ENCODE measurements at regions not wholly inside any gene's neighbourhood (a gene's known extent, or its start where the extent isn't known, plus 50 kb on each side); places are given as distances from the start of the nearest gene placed in this dataset.
"Not testable (repeated sequence)": the region's sequence is repeated elsewhere in the genome, so short reads cannot be mapped to it uniquely, and the experiment has no call there.

- no peak overlapping the region for H3K4me3 ChIP-seq
Observed at GRCh38 chr13:56735537-56735942, 405.2 kb upstream of the PRR20A start.

DNA sequence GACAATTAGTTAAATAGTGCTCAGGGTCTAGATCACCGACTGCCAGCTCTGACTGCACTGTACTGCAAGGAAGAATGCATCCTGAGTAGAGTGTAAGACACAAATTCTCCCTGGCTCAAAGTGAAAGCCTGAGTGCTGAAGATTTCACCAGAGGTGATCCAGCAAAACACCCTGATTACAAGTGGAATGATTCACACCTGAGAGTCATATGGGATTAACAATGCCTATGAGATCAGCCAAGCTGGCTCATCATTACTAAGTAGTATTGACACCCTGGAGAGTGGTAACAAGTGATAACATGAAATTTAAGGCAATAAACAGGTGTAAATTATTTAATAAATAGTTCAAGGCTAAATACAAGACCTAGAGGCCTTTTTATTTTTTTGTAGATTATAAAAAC, 403.8 kb upstream of the PRR20A start:
- DNase-seq, result no peak
- no peaks in the 10 kb centered on the region for H3K4me1 ChIP-seq
- intact Hi-C loops (cut with DNase I), result no loop called here
- no peaks in the 10 kb centered on the region for H3K9me3 ChIP-seq
- H3K36me3 ChIP-seq (replicated peaks in 1 of 2; ENCODE audit: insufficient read depth in 1 of 2, low read depth in 2 of 2), result no peaks in the 10 kb centered on the region
- H3K27me3 ChIP-seq, result no peaks in the 10 kb centered on the region
- ATAC-seq, result no peak
- H3K27ac ChIP-seq, result no peak overlapping the region
- TF ChIP-seq, protein P1, sequence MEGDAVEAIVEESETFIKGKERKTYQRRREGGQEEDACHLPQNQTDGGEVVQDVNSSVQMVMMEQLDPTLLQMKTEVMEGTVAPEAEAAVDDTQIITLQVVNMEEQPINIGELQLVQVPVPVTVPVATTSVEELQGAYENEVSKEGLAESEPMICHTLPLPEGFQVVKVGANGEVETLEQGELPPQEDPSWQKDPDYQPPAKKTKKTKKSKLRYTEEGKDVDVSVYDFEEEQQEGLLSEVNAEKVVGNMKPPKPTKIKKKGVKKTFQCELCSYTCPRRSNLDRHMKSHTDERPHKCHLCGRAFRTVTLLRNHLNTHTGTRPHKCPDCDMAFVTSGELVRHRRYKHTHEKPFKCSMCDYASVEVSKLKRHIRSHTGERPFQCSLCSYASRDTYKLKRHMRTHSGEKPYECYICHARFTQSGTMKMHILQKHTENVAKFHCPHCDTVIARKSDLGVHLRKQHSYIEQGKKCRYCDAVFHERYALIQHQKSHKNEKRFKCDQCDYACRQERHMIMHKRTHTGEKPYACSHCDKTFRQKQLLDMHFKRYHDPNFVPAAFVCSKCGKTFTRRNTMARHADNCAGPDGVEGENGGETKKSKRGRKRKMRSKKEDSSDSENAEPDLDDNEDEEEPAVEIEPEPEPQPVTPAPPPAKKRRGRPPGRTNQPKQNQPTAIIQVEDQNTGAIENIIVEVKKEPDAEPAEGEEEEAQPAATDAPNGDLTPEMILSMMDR (IDR thresholded peaks at IDR 0.05), result no peak
- TF ChIP-seq POLR2A (IDR thresholded peaks at IDR 0.05), result no peak
- 38 to 42% methylated on average over 1 of the region's 1 CpG for WGBS, 2 donors
- H3K4me3 ChIP-seq, result no peak overlapping the region

More at GRCh38 chr13:56735537-56735942, 405.2 kb upstream of the PRR20A start:
- Histone ChIP-seq H3K36me3 (replicated peaks in 1 of 2; ENCODE audit: insufficient read depth in 1 of 2, low read depth in 2 of 2) (no peaks in the 10 kb centered on the region), H3K27ac (no peak overlapping the region), H3K27me3 (no peaks in the 10 kb centered on the region), H3K4me1 (no peaks in the 10 kb centered on the region), H3K9me3 (no peaks in the 10 kb centered on the region)
- TF ChIP-seq POLR2A (IDR thresholded peaks at IDR 0.05), result no peak
- TF ChIP-seq, protein P1 (IDR thresholded peaks at IDR 0.05), result no peak
- intact Hi-C loops (cut with DNase I), result no loop called here
- 90 to 92% methylated on average over 13 to 31 of the region's 35 CpGs for WGBS, 2 donors
- ATAC-seq (no peak), DNase-seq (no peak)

DNA sequence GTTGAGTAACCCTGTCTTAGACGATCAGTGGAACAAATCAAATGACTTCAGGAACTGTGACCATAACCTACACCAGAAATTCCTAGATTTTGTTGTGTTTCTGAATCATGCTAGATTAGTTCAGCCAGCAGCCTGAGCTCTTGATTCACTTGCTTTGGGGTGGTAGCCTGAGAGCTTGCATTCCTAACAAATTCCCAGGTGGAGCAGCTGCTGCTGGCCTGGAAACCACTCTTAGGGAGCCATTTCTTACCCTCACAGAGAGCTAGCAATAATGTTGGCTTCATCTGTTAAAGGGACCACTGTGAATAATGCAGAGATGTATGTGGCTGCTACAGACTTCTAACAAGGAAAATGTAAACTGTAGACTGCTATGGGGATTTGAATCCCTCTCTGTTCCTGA, 388.1 kb upstream of the PRR20A start:
- Histone ChIP-seq H3K9me3 (no peaks in the 10 kb centered on the region), H3K36me3 (replicated peaks in 1 of 2; ENCODE audit: insufficient read depth in 1 of 2, low read depth in 2 of 2) (no peaks in the 10 kb centered on the region), H3K4me1 (no peaks in the 10 kb centered on the region), H3K27ac (no peak overlapping the region), H3K4me3 (no peak overlapping the region), H3K27me3 (no peaks in the 10 kb centered on the region)
- ATAC-seq (no peak), DNase-seq (no peak)
- intact Hi-C loops (cut with DNase I), result no loop called here
- TF ChIP-seq, protein P1 (IDR thresholded peaks at IDR 0.05), result no peak
- no peak for TF ChIP-seq POLR2A (IDR thresholded peaks at IDR 0.05)
- 30 to 56% methylated on average over 1 of the region's 1 CpG for WGBS, 2 donors

GRCh38 chr13:56755181-56755935, 385.4 kb upstream of the PRR20A start:
- TF ChIP-seq, protein P1 (IDR thresholded peaks at IDR 0.05), result no peak
- no peak for TF ChIP-seq POLR2A (IDR thresholded peaks at IDR 0.05)
- intact Hi-C loops (cut with DNase I), result no loop called here
- no peaks in the 10 kb centered on the region for H3K27me3 ChIP-seq
- DNase-seq (no peak), ATAC-seq (no peak)
- H3K27ac ChIP-seq, result no peak overlapping the region
- H3K9me3 ChIP-seq, result no peaks in the 10 kb centered on the region
- no peaks in the 10 kb centered on the region for H3K36me3 ChIP-seq (replicated peaks in 1 of 2; ENCODE audit: insufficient read depth in 1 of 2, low read depth in 2 of 2)
- WGBS, 2 donors, result 38 to 42% methylated on average over 3 of the region's 3 CpGs
- no peaks in the 10 kb centered on the region for H3K4me1 ChIP-seq
- H3K4me3 ChIP-seq, result no peak overlapping the region

DNA sequence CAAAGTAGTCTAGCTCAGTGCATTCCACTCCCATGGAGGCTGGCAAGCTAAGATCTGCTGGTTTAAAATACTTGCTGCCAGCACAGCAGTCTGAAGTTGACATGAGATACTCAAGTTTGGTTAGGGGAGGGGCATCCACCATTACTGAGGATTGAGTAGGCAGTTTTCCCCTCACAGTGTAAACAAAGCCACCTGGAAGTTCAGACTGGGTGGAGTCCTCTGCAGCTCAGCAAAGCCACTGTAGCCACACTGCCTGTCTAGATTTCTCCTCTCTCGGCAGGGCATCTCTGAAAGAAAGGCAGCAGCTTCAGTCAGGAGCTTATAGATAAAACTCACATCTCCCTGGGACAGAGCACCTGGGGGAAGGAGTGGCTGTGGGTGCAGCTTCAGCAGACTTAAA, 377.4 kb upstream of the PRR20A start:
- H3K9me3 ChIP-seq; H3K4me1 ChIP-seq; H3K4me3 ChIP-seq; DNase-seq; ATAC-seq; H3K27ac ChIP-seq; H3K27me3 ChIP-seq; intact Hi-C loops (cut with DNase I); H3K36me3 ChIP-seq (replicated peaks in 1 of 2; ENCODE audit: insufficient read depth in 1 of 2, low read depth in 2 of 2): not testable (repeated sequence)
- whole genome bisulfite sequencing, 2 donors, result 17 to 20% methylated on average over 1 of the region's 1 CpG
